ENCODE measurements at regions not wholly inside any gene's neighbourhood (a gene's known extent, or its start where the extent isn't known, plus 50 kb on each side); places are given as distances from the start of the nearest gene placed in this dataset.
"Not testable (repeated sequence)": the region's sequence is repeated elsewhere in the genome, so short reads cannot be mapped to it uniquely, and the experiment has no call there.

DNA sequence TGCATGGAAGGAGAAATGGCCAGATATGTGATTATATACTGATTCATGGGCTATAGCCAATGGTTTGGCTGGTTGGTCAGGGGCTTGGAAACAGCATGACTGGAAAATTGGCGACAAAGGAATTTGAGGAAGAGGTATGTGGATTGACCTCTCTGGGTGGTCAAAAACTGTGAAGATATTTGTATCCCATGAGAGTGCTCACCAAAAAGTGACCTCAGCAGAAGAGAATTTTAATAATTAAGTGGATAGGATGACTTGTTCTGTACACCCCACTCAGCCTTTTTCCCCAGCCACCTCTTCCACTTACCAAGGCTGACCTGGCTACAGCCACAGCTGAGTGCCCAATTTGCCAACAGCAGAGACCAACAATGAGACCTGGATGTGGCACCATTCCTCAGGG is 146.7 kb downstream of the GPR37 start:
- no peak for ATAC-seq
- H3K27ac ChIP-seq: no peak overlapping the region
- H3K36me3 ChIP-seq: no peaks in the 10 kb centered on the region
- H3K27me3 ChIP-seq: no peaks in the 10 kb centered on the region
- TF ChIP-seq POLR2AphosphoS5 (IDR thresholded peaks at IDR 0.05) (no peak), POLR2A (IDR thresholded peaks at IDR 0.05) (no peak), EP300 (IDR thresholded peaks at IDR 0.05) (no peak)
- TF ChIP-seq, protein P1, sequence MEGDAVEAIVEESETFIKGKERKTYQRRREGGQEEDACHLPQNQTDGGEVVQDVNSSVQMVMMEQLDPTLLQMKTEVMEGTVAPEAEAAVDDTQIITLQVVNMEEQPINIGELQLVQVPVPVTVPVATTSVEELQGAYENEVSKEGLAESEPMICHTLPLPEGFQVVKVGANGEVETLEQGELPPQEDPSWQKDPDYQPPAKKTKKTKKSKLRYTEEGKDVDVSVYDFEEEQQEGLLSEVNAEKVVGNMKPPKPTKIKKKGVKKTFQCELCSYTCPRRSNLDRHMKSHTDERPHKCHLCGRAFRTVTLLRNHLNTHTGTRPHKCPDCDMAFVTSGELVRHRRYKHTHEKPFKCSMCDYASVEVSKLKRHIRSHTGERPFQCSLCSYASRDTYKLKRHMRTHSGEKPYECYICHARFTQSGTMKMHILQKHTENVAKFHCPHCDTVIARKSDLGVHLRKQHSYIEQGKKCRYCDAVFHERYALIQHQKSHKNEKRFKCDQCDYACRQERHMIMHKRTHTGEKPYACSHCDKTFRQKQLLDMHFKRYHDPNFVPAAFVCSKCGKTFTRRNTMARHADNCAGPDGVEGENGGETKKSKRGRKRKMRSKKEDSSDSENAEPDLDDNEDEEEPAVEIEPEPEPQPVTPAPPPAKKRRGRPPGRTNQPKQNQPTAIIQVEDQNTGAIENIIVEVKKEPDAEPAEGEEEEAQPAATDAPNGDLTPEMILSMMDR (IDR thresholded peaks at IDR 0.05): no peak
- peaks cover 0 to 7% (median 0%) of the 10 kb centered on the region in 3 donors for H3K9me3 ChIP-seq
- no peak overlapping the region for H3K4me3 ChIP-seq
- no peaks in the 10 kb centered on the region for H3K4me1 ChIP-seq
- WGBS, 2 donors (ENCODE audit: low coverage in 1 of 2): 75 to 89% methylated on average over 1 of the region's 1 CpG

DNA sequence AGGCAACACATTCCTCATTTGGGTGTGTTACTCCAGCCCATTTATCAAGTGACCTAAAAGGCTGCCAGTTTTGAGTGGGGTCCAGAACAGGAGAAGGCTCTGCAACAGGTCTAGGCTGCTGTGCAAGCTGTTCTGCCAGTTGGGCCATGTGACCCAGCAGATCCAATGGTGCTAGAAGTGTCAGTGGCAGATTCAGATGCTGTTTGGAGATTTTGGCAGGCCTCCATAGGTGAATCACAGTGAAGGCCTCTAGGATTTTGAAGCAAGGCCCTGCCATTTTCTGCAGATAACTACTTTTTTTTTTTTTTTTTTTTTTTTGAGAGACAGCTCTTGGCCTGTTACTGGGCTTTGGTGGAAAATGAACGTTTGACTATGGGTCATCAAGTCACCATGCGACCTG is 147.5 kb downstream of the GPR37 start:
- ATAC-seq, H3K36me3 ChIP-seq, H3K9me3 ChIP-seq, H3K27me3 ChIP-seq, H3K27ac ChIP-seq, H3K4me1 ChIP-seq, H3K4me3 ChIP-seq: not testable (repeated sequence)
- WGBS, 2 donors (ENCODE audit: low coverage in 1 of 2): no CpG with 5 or more reads among the region's 2 CpGs

DNA sequence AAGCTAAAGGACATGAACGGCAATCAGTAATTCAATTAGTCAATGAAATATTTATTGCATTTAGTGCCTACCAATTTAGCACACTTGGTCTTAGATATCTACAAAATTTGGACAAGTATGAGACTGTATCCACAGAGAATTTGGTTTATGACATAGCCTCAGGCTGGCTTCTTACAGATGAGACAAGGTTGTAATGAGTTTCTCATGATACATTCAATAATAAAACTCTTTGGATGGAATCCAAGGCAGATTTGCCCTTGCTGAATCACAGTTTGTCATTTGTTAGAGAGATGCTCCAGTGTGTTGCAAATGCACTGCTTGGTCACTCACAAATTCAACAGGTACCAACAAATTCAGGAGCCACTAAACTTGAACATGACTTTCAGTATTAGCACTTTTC is 162.5 kb downstream of the GPR37 start:
- Histone ChIP-seq H3K4me3 (no peak overlapping the region), H3K4me1 (no peaks in the 10 kb centered on the region), H3K36me3 (no peaks in the 10 kb centered on the region), H3K27ac (no peak overlapping the region), H3K9me3 (no peaks in the 10 kb centered on the region), H3K27me3 (no peaks in the 10 kb centered on the region)
- TF ChIP-seq, protein P1 (IDR thresholded peaks at IDR 0.05): no peak
- no peak for ATAC-seq
- 89 to 91% methylated on average over 1 of the region's 1 CpG for WGBS, 2 donors (ENCODE audit: low coverage in 1 of 2)

DNA sequence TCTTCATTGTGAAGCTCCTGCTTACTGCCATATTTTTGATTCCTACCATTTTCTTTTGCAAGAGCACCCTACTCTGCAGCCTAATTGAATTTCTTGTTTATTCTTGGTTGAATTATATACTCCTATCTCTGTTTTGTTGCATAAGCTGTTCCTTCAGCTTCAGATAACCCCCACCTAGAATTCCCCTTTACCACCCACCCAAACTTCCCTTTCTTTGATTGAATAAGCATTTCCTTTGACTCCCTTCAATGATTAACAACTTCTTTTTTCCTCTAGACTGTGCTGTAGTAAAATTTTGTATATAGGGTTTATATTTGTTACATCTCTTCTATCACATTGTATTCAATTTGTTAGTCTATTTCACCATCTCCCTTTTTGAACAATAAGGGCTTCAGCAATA is 168.1 kb downstream of the GPR37 start:
- H3K4me1 ChIP-seq: no peaks in the 10 kb centered on the region
- no peak for ATAC-seq
- no peaks in the 10 kb centered on the region for H3K9me3 ChIP-seq
- no peaks in the 10 kb centered on the region for H3K36me3 ChIP-seq
- TF ChIP-seq POLR2A (IDR thresholded peaks at IDR 0.05) (no peak), POLR2AphosphoS5 (IDR thresholded peaks at IDR 0.05) (no peak), EP300 (IDR thresholded peaks at IDR 0.05) (no peak)
- TF ChIP-seq, protein P1 (IDR thresholded peaks at IDR 0.05): no peak
- H3K27ac ChIP-seq: no peak overlapping the region
- no peaks in the 10 kb centered on the region for H3K27me3 ChIP-seq
- no peak overlapping the region for H3K4me3 ChIP-seq

DNA sequence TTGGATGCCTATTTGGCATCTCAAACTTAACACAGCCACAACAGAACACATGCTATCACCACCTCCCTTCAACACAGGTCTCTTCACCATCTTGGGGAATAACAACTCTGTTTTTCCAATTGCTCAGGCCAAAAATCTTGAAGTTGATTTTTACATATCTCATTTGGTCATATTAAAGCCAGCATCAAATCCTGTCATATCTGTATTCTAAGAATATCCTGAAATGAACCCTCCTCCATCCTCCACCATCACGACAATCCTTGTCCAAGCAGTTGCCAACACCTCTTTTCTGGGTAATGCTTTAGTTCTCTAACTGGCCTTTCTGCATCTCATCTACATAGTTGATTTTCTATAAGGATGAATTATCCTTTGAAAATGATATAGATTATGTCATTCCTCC is 168.7 kb downstream of the GPR37 start:
- no peak for ATAC-seq
- WGBS, 2 donors (ENCODE audit: low coverage in 1 of 2): 75 to 80% methylated on average over 1 of the region's 1 CpG
- H3K9me3 ChIP-seq: no peaks in the 10 kb centered on the region
- H3K27me3 ChIP-seq: no peaks in the 10 kb centered on the region
- H3K4me1 ChIP-seq: no peaks in the 10 kb centered on the region
- no peaks in the 10 kb centered on the region for H3K36me3 ChIP-seq
- TF ChIP-seq POLR2A (IDR thresholded peaks at IDR 0.05): no peak
- H3K4me3 ChIP-seq: no peak overlapping the region
- no peak overlapping the region for H3K27ac ChIP-seq

DNA sequence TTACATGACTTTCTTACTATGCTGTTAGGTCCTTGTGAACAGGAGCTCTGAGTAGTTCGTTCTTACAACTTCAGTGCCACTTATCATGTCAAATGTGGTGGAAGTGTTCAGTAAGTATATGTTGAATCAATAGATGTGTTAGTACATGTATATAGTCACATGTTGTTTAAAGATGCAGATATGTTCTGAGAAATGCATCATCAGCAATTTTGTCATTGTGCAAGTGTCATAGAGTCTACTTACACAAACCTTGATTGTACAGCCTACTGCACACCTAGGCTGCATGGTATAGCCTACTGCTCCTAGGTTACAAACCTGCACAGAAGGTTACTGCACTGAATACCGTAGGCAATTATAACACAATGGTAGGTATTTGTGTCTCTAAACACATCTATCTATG is 174.8 kb downstream of the GPR37 start:
- Histone ChIP-seq H3K36me3 (no peaks in the 10 kb centered on the region), H3K27me3 (no peaks in the 10 kb centered on the region), H3K4me1 (no peaks in the 10 kb centered on the region), H3K4me3 (no peak overlapping the region), H3K9me3 (no peaks in the 10 kb centered on the region), H3K27ac (no peak overlapping the region)
- ATAC-seq: no peak
- WGBS, 2 donors (ENCODE audit: low coverage in 1 of 2): 76 to 100% methylated on average over 1 to 2 of the region's 2 CpGs
- no peak for TF ChIP-seq EP300 (IDR thresholded peaks at IDR 0.05)
- no peak for TF ChIP-seq POLR2AphosphoS5 (IDR thresholded peaks at IDR 0.05)

DNA sequence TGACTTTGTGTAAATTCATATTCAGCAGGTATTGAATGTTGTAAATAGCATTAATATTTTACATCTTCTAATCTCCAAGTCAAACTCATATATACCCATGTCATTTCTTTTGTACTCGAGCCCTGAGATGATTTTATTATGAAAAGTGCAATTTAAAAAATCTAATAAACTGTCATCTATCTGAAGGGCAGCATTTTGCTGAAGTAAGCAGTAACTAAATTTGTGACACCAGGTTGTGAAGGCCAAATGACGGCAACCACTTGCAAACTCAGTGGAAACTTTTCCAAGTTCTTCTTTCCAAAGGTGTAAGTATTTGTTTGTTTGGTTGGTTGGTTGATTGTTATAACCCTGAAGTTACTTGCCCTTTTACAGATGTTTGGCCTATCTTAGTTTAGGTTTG is 188.3 kb downstream of the GPR37 start:
- Histone ChIP-seq H3K36me3 (no peaks in the 10 kb centered on the region), H3K4me1 (peaks cover 0 to 6% (median 0%) of the 10 kb centered on the region in 3 donors), H3K4me3 (no peak overlapping the region), H3K9me3 (no peaks in the 10 kb centered on the region), H3K27me3 (no peaks in the 10 kb centered on the region), H3K27ac (no peak overlapping the region)
- WGBS, 2 donors (ENCODE audit: low coverage in 1 of 2): 86 to 92% methylated on average over 2 of the region's 2 CpGs
- no peak for ATAC-seq
- TF ChIP-seq POLR2A (IDR thresholded peaks at IDR 0.05) (no peak), EP300 (IDR thresholded peaks at IDR 0.05) (no peak), POLR2AphosphoS5 (IDR thresholded peaks at IDR 0.05) (no peak)
- TF ChIP-seq, protein P1 (IDR thresholded peaks at IDR 0.05): no peak
